Suprapubic skin (tissue), 4 donors: ENCODE measurements at regions not wholly inside any gene's neighbourhood (a gene's known extent, or its start where the extent isn't known, plus 50 kb on each side); places are given as distances from the start of the nearest gene placed in this dataset.

Source experiments
- EP300 ChIP-seq: sonication (generic); formaldehyde crosslinking; IDR thresholded peaks from one replicate; pipeline ENCODE4 v1.6.1; 2017; ENCODE audit warnings: antibody characterized with exemption
- POLR2A ChIP-seq, 2 donors: fragments of 450-650 bp; IDR thresholded peaks; one replicate each; pipeline ENCODE4 v1.6.1; 2017; ENCODE audit warnings: antibody characterized with exemption in 2 of 2, mild to moderate bottlenecking in 2 of 2, moderate library complexity in 2 of 2
- POLR2AphosphoS5 ChIP-seq, 3 donors: sonication (generic); formaldehyde crosslinking; IDR thresholded peaks; one replicate each; pipeline ENCODE4 v1.6.1; 2017; ENCODE audit warnings: antibody characterized with exemption in 3 of 3
- TF ChIP-seq, protein P1 (sequence below), 2 donors: fragments of 200-600 bp in 1 of 2; fragments of 450-650 bp in 1 of 2; sonication (generic) in 1 of 2; IDR thresholded peaks; one replicate each; pipeline ENCODE4 v1.5.1; 2016 to 2019; ENCODE audit warnings: antibody characterized with exemption in 2 of 2, mild to moderate bottlenecking in 1 of 2, moderate library complexity in 1 of 2

DNA sequence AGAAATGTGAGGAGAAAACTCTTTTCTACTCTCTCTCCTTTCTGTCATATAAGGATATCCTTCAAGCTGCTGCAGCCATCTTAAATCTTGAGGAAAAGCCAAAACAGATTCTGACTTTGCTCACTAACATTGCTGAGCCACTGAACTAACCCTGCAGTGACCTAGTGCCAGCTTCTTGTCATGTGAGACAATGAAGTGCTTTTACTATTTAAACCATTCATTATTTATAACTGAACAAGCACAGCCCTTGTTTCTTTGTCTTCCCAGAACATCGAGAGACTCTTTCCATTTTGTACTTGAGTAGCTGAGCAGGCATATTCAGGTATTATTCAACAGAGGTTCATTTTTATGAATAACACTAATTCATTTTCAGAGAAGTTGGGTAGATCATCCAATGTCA, 455.0 kb upstream of the TMPO start:
- TF ChIP-seq, protein P1, sequence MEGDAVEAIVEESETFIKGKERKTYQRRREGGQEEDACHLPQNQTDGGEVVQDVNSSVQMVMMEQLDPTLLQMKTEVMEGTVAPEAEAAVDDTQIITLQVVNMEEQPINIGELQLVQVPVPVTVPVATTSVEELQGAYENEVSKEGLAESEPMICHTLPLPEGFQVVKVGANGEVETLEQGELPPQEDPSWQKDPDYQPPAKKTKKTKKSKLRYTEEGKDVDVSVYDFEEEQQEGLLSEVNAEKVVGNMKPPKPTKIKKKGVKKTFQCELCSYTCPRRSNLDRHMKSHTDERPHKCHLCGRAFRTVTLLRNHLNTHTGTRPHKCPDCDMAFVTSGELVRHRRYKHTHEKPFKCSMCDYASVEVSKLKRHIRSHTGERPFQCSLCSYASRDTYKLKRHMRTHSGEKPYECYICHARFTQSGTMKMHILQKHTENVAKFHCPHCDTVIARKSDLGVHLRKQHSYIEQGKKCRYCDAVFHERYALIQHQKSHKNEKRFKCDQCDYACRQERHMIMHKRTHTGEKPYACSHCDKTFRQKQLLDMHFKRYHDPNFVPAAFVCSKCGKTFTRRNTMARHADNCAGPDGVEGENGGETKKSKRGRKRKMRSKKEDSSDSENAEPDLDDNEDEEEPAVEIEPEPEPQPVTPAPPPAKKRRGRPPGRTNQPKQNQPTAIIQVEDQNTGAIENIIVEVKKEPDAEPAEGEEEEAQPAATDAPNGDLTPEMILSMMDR (IDR thresholded peaks at IDR 0.05) = no peak
- TF ChIP-seq EP300 (no peak), POLR2A (IDR thresholded peaks at IDR 0.05) (no peak), POLR2AphosphoS5 (IDR thresholded peaks at IDR 0.05) (no peak)
